ENCODE measurements at regions not wholly inside any gene's neighbourhood (a gene's known extent, or its start where the extent isn't known, plus 50 kb on each side); places are given as distances from the start of the nearest gene placed in this dataset.

DNA sequence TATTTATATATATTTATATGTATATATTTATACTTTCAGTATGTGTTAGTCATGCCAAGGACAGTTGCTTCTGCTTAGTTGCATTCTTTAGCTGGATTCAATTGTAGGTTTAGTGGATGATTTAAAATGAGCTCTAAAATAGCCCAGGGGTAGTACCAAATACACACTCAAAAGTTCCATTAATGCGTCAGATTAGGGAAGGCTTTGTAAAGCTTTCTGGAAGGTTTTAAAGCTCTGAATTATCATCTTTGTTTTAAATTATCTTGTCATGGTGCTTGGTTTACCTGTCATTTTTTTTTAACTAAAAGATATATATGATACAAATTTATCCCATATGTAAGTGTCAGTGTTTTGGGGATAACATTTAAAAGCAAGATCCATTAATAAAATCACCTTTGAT is 242.7 kb upstream of the ADAMTS5 start:
- TF ChIP-seq CTCF (IDR thresholded peaks at IDR 0.05): no peak
- TF ChIP-seq POLR2A (IDR thresholded peaks at IDR 0.05): no peak
